Amygdala (tissue), 56 donors: ENCODE measurements at regions not wholly inside any gene's neighbourhood (a gene's known extent, or its start where the extent isn't known, plus 50 kb on each side); places are given as distances from the start of the nearest gene placed in this dataset.

Source experiments
- DNase-seq, 56 donors: peaks; one replicate each; lab custom pipeline; 2025; lab: John Stamatoyannopoulos, UW

GRCh38 chr5:118692811-118693342 is 295.5 kb downstream of the DTWD2 start:
- no peak for DNase-seq

GRCh38 chr5:118687661-118688621 is 300.4 kb downstream of the DTWD2 start:
- no peak for DNase-seq

GRCh38 chr5:118687100-118687499 is 301.2 kb downstream of the DTWD2 start:
- no peak for DNase-seq

- DNase-seq = no peak
These were observed 306.7 kb downstream of the DTWD2 start for GRCh38 chr5:118681655-118682054.

- peak in 3 of 56 donors; percentile 1 to 5 (median 2) for DNase-seq
These were observed 308.9 kb downstream of the DTWD2 start for GRCh38 chr5:118679264-118679940.

GRCh38 chr5:118678746-118679145 is 309.6 kb downstream of the DTWD2 start:
- DNase-seq = peak in 5 of 56 donors; percentile 0 to 5 (median 2)

GRCh38 chr5:118675247-118675646 is 313.1 kb downstream of the DTWD2 start:
- DNase-seq = no peak

- DNase-seq = no peak
These were observed 330.8 kb downstream of the DTWD2 start for GRCh38 chr5:118657576-118657975.

GRCh38 chr5:118653872-118654271 is 334.5 kb downstream of the DTWD2 start:
- no peak for DNase-seq

- no peak for DNase-seq
These were observed 335.2 kb downstream of the DTWD2 start for GRCh38 chr5:118653183-118653582.

GRCh38 chr5:118651002-118651401 is 337.3 kb downstream of the DTWD2 start:
- DNase-seq = no peak

- no peak for DNase-seq
These were observed 340.8 kb downstream of the DTWD2 start for GRCh38 chr5:118647587-118647986.

GRCh38 chr5:118646917-118647316 is 341.4 kb downstream of the DTWD2 start:
- DNase-seq = no peak

GRCh38 chr5:118637947-118638670 is 350.2 kb downstream of the DTWD2 start:
- DNase-seq = no peak

GRCh38 chr5:118628660-118629354 is 359.5 kb downstream of the DTWD2 start:
- peak in 1 of 56 donors; percentile 7 for DNase-seq

GRCh38 chr5:118620233-118620632 is 368.1 kb downstream of the DTWD2 start:
- no peak for DNase-seq

GRCh38 chr5:118619823-118620222 is 368.5 kb downstream of the DTWD2 start:
- no peak for DNase-seq

- no peak for DNase-seq
These were observed 372.1 kb downstream of the DTWD2 start for GRCh38 chr5:118616281-118616680.

- DNase-seq = no peak
These were observed 373.5 kb downstream of the DTWD2 start for GRCh38 chr5:118614731-118615456.
